NCI-H510A treated with DMSO at 0.1 percent for 48 hours (cell line): ENCODE measurements at regions not wholly inside any gene's neighbourhood (a gene's known extent, or its start where the extent isn't known, plus 50 kb on each side); places are given as distances from the start of the nearest gene placed in this dataset.

ENCODE experiments used
- DNase-seq: peaks from one replicate; lab custom pipeline; 2025; lab: John Stamatoyannopoulos, UW

GRCh38 chr9:23172206-23172605, 653.8 kb downstream of the ELAVL2 start:
- DNase-seq, result no peak

- no peak for DNase-seq
These were observed 652.9 kb downstream of the ELAVL2 start for GRCh38 chr9:23172979-23173637.

- DNase-seq, result no peak
These were observed 631.8 kb downstream of the ELAVL2 start for GRCh38 chr9:23194281-23194680.

- no peak for DNase-seq
These were observed 610.4 kb downstream of the ELAVL2 start for GRCh38 chr9:23215688-23216087.

GRCh38 chr9:23219471-23219870, 606.6 kb downstream of the ELAVL2 start:
- no peak for DNase-seq

GRCh38 chr9:23220171-23220570, 605.9 kb downstream of the ELAVL2 start:
- no peak for DNase-seq

GRCh38 chr9:23220957-23221356, 605.1 kb downstream of the ELAVL2 start:
- no peak for DNase-seq

- DNase-seq, result no peak
These were observed 596.1 kb downstream of the ELAVL2 start for GRCh38 chr9:23229890-23230317.

GRCh38 chr9:23232831-23233230, 593.2 kb downstream of the ELAVL2 start:
- no peak for DNase-seq

- DNase-seq, result no peak
These were observed 582.5 kb downstream of the ELAVL2 start for GRCh38 chr9:23243523-23243922.

- DNase-seq, result no peak
These were observed 581.0 kb downstream of the ELAVL2 start for GRCh38 chr9:23245067-23245466.

GRCh38 chr9:23254404-23255184, 571.4 kb downstream of the ELAVL2 start:
- no peak for DNase-seq

- DNase-seq, result no peak
These were observed 570.7 kb downstream of the ELAVL2 start for GRCh38 chr9:23255346-23255745.

- DNase-seq, result no peak
These were observed 567.5 kb downstream of the ELAVL2 start for GRCh38 chr9:23258569-23258968.

GRCh38 chr9:23278561-23278960, 547.5 kb downstream of the ELAVL2 start:
- no peak for DNase-seq

GRCh38 chr9:23287390-23287789, 538.6 kb downstream of the ELAVL2 start:
- DNase-seq, result no peak

- DNase-seq, result no peak
These were observed 537.5 kb downstream of the ELAVL2 start for GRCh38 chr9:23288545-23288944.

- no peak for DNase-seq
These were observed 535.1 kb downstream of the ELAVL2 start for GRCh38 chr9:23290973-23291372.

- DNase-seq, result no peak
These were observed 523.8 kb downstream of the ELAVL2 start for GRCh38 chr9:23302281-23302680.

- no peak for DNase-seq
These were observed 519.3 kb downstream of the ELAVL2 start for GRCh38 chr9:23306731-23307130.

GRCh38 chr9:23307731-23308513, 518.1 kb downstream of the ELAVL2 start:
- no peak for DNase-seq

- no peak for DNase-seq
These were observed 516.2 kb downstream of the ELAVL2 start for GRCh38 chr9:23309800-23310199.

GRCh38 chr9:23314247-23314646, 511.8 kb downstream of the ELAVL2 start:
- DNase-seq, result no peak
